Stimulated activated CD4-positive, alpha-beta T cell treated with anti-CD3 and anti-CD28 coated beads, TNF-alpha, amount 100 ng/mL, for 4 hours (primary cell): ENCODE measurements at regions not wholly inside any gene's neighbourhood (a gene's known extent, or its start where the extent isn't known, plus 50 kb on each side); places are given as distances from the start of the nearest gene placed in this dataset.

Experiments used
- DNase-seq, 3 experiments: peaks; one replicate each; pipeline ENCODE4 v3.0.0-alpha.2; 2020; ENCODE audit warnings: low read depth in 3 of 3

GRCh38 chr6:159118924-159119323 is 50.3 kb upstream of the FNDC1 start:
- DNase-seq, result no peak

GRCh38 chr6:159117563-159117962 is 51.6 kb upstream of the FNDC1 start:
- no peak for DNase-seq

GRCh38 chr6:159117046-159117445 is 52.2 kb upstream of the FNDC1 start:
- DNase-seq, result no peak

- DNase-seq, result no peak
These were observed 52.9 kb upstream of the FNDC1 start for GRCh38 chr6:159116343-159116742.

- DNase-seq, result no peak
These were observed 54.6 kb upstream of the FNDC1 start for GRCh38 chr6:159114569-159114968.

- DNase-seq, result no peak
These were observed 56.0 kb upstream of the FNDC1 start for GRCh38 chr6:159113223-159113622.

GRCh38 chr6:159112714-159113113 is 56.5 kb upstream of the FNDC1 start:
- DNase-seq, result no peak

GRCh38 chr6:159110748-159111147 is 58.5 kb upstream of the FNDC1 start:
- DNase-seq, result no peak

- DNase-seq, result no peak
These were observed 59.2 kb upstream of the FNDC1 start for GRCh38 chr6:159110013-159110412.

- no peak for DNase-seq
These were observed 59.8 kb upstream of the FNDC1 start for GRCh38 chr6:159109391-159109790.

- DNase-seq, result no peak
These were observed 60.7 kb upstream of the FNDC1 start for GRCh38 chr6:159108426-159108985.

GRCh38 chr6:159107451-159108260 is 61.5 kb upstream of the FNDC1 start:
- no peak for DNase-seq

GRCh38 chr6:159106627-159107241 is 61.9 kb upstream of the TAGAP start:
- DNase-seq, result peak; percentile 82 to 86 (median 82)

GRCh38 chr6:159105716-159106115 is 60.9 kb upstream of the TAGAP start:
- no peak for DNase-seq

- no peak for DNase-seq
These were observed 60.1 kb upstream of the TAGAP start for GRCh38 chr6:159104931-159105330.

- DNase-seq, result peak in 2 of 3 experiments; percentile 64 to 70
These were observed 59.6 kb upstream of the TAGAP start for GRCh38 chr6:159104163-159104925.

GRCh38 chr6:159103396-159104162 is 58.8 kb upstream of the TAGAP start:
- DNase-seq, result no peak

- DNase-seq, result no peak
These were observed 57.8 kb upstream of the TAGAP start for GRCh38 chr6:159102373-159103160.

- DNase-seq, result no peak
These were observed 56.9 kb upstream of the TAGAP start for GRCh38 chr6:159101656-159102055.

GRCh38 chr6:159100395-159101182 is 55.8 kb upstream of the TAGAP start:
- DNase-seq, result no peak
